ENCODE measurements at regions not wholly inside any gene's neighbourhood (a gene's known extent, or its start where the extent isn't known, plus 50 kb on each side); places are given as distances from the start of the nearest gene placed in this dataset.

GRCh38 chr3:30170681-30171438, 435.5 kb upstream of the TGFBR2 start:
- H3K27ac Mint-ChIP-seq: no peak overlapping the region
- H2AFZ ChIP-seq: no peak overlapping the region

GRCh38 chr3:30174357-30174756, 432.0 kb upstream of the TGFBR2 start:
- no peak overlapping the region for H2AFZ ChIP-seq
- no peaks in the 10 kb centered on the region for H3K79me2 ChIP-seq (replicated peaks; ENCODE audit: insufficient read depth)
- DNase-seq (ENCODE audit: low spot score) (no peak), ATAC-seq (no peak)
- H3K4me3 ChIP-seq: no peak overlapping the region
- no peaks in the 10 kb centered on the region for H3K9me3 Mint-ChIP-seq
- H3K27me3 Mint-ChIP-seq (ENCODE audit: insufficient read depth, low read depth, poor library complexity): no peaks in the 10 kb centered on the region
- no peak overlapping the region for H3K27ac Mint-ChIP-seq
- no peaks in the 10 kb centered on the region for H3K36me3 Mint-ChIP-seq (ENCODE audit: low read depth)
- no peak overlapping the region for H3K27ac ChIP-seq (ENCODE audit: low read depth)
- no peaks in the 10 kb centered on the region for H3K36me3 ChIP-seq (ENCODE audit: insufficient read depth)
- H3K27me3 ChIP-seq (ENCODE audit: insufficient read depth): no peaks in the 10 kb centered on the region
- H3K9me2 ChIP-seq (ENCODE audit: insufficient read depth): no peaks in the 10 kb centered on the region
- no peak overlapping the region for H3K4me3 Mint-ChIP-seq
- no peaks in the 10 kb centered on the region for H3K4me1 ChIP-seq (ENCODE audit: insufficient read depth)
- H3K4me1 Mint-ChIP-seq: no peaks in the 10 kb centered on the region
- H3F3A ChIP-seq (replicated peaks; ENCODE audit: low read depth): no peaks in the 10 kb centered on the region
- no peaks in the 10 kb centered on the region for H4K20me1 ChIP-seq (replicated peaks; ENCODE audit: insufficient read depth)
- TF ChIP-seq NANOG (IDR thresholded peaks at IDR 0.05; ENCODE audit: borderline replicate concordance): no peak
- no peak for TF ChIP-seq REST (IDR thresholded peaks at IDR 0.05; ENCODE audit: unreplicated experiment)
- TF ChIP-seq CREB1 (CRISPR knock-in tag; IDR thresholded peaks at IDR 0.05; ENCODE audit: low read depth): no peak
- TF ChIP-seq STAT1 (IDR thresholded peaks at IDR 0.05; ENCODE audit: unreplicated experiment): no peak
- TF ChIP-seq EZH2phosphoT487 (IDR thresholded peaks at IDR 0.05; ENCODE audit: unreplicated experiment): no peak
- H3K4me2 ChIP-seq: no peak overlapping the region

More at GRCh38 chr3:30170681-30171438, 435.5 kb upstream of the TGFBR2 start:
- no peak for TF ChIP-seq CREB1 (CRISPR knock-in tag; IDR thresholded peaks at IDR 0.05; ENCODE audit: low read depth)
- no peak for ATAC-seq
- no peaks in the 10 kb centered on the region for H3K9me2 ChIP-seq (ENCODE audit: insufficient read depth)
- H3K9me3 Mint-ChIP-seq: no peaks in the 10 kb centered on the region
- H3K36me3 Mint-ChIP-seq (ENCODE audit: low read depth): no peaks in the 10 kb centered on the region
- no peaks in the 10 kb centered on the region for H4K20me1 ChIP-seq (replicated peaks; ENCODE audit: insufficient read depth)
- H3K36me3 ChIP-seq (ENCODE audit: insufficient read depth): no peaks in the 10 kb centered on the region
- no peaks in the 10 kb centered on the region for H3K27me3 Mint-ChIP-seq (ENCODE audit: insufficient read depth, low read depth, poor library complexity)
- no peak overlapping the region for H3K27ac ChIP-seq (ENCODE audit: low read depth)
- no peaks in the 10 kb centered on the region for H3K27me3 ChIP-seq (ENCODE audit: insufficient read depth)
- H3K4me2 ChIP-seq: no peak overlapping the region
- peaks cover 11% of the 10 kb centered on the region; the same call in 1 of the 2 replicates for H3K4me1 ChIP-seq (ENCODE audit: insufficient read depth)
- no peak for DNase-seq (ENCODE audit: low spot score)
- H3K4me1 Mint-ChIP-seq: peaks cover 10% of the 10 kb centered on the region; the same call in 2 of the 3 replicates
- H3K4me3 ChIP-seq: no peak overlapping the region
- no peaks in the 10 kb centered on the region for H3F3A ChIP-seq (replicated peaks; ENCODE audit: low read depth)
- H3K4me3 Mint-ChIP-seq: no peak overlapping the region
- H3K79me2 ChIP-seq (replicated peaks; ENCODE audit: insufficient read depth): no peaks in the 10 kb centered on the region

Data from GM23338 (cell line).